ENCODE measurements at regions not wholly inside any gene's neighbourhood (a gene's known extent, or its start where the extent isn't known, plus 50 kb on each side); places are given as distances from the start of the nearest gene placed in this dataset.
A peak's percentile ranks its signal among the peaks of the same experiment; 100 is the strongest.

- no peak for DNase-seq (ENCODE audit: low spot score)
These were observed 165.3 kb downstream of the LTN1 start for GRCh38 chr21:28827422-28827821.

GRCh38 chr21:28826569-28826968 lies 166.1 kb downstream of the LTN1 start:
- no peak for DNase-seq (ENCODE audit: low spot score)

- DNase-seq (ENCODE audit: low spot score) = no peak
These were observed 166.7 kb downstream of the LTN1 start for GRCh38 chr21:28826021-28826420.

- no peak for DNase-seq (ENCODE audit: low spot score)
These were observed 169.2 kb downstream of the LTN1 start for GRCh38 chr21:28823429-28823828.

GRCh38 chr21:28822486-28823335 lies 170.0 kb downstream of the LTN1 start:
- peak; percentile 67 for DNase-seq (ENCODE audit: low spot score)

GRCh38 chr21:28822123-28822399 lies 170.6 kb downstream of the LTN1 start:
- no peak for DNase-seq (ENCODE audit: low spot score)

GRCh38 chr21:28821276-28822122 lies 171.2 kb downstream of the LTN1 start:
- DNase-seq (ENCODE audit: low spot score) = no peak

GRCh38 chr21:28818663-28819278 lies 173.9 kb downstream of the LTN1 start:
- DNase-seq (ENCODE audit: low spot score) = peak; percentile 62

- no peak for DNase-seq (ENCODE audit: low spot score)
These were observed 174.8 kb downstream of the LTN1 start for GRCh38 chr21:28817871-28818270.

- DNase-seq (ENCODE audit: low spot score) = no peak
These were observed 180.8 kb downstream of the LTN1 start for GRCh38 chr21:28811860-28812259.

GRCh38 chr21:28810826-28811524 lies 181.7 kb downstream of the LTN1 start:
- no peak for DNase-seq (ENCODE audit: low spot score)

- DNase-seq (ENCODE audit: low spot score) = peak; percentile 74
These were observed 186.8 kb downstream of the LTN1 start for GRCh38 chr21:28805885-28806284.

GRCh38 chr21:28804089-28804670 lies 188.5 kb downstream of the LTN1 start:
- DNase-seq (ENCODE audit: low spot score) = no peak

GRCh38 chr21:28801906-28802305 lies 190.8 kb downstream of the LTN1 start:
- no peak for DNase-seq (ENCODE audit: low spot score)

- DNase-seq (ENCODE audit: low spot score) = no peak
These were observed 192.8 kb downstream of the LTN1 start for GRCh38 chr21:28799926-28800325.

- peak; percentile 31 for DNase-seq (ENCODE audit: low spot score)
These were observed 193.9 kb downstream of the LTN1 start for GRCh38 chr21:28798798-28799197.

GRCh38 chr21:28795251-28795650 lies 197.4 kb downstream of the LTN1 start:
- DNase-seq (ENCODE audit: low spot score) = no peak

GRCh38 chr21:28794371-28794851 lies 198.3 kb downstream of the LTN1 start:
- no peak for DNase-seq (ENCODE audit: low spot score)

- peak; percentile 43 for DNase-seq (ENCODE audit: low spot score)
These were observed 199.6 kb downstream of the LTN1 start for GRCh38 chr21:28793043-28793442.

- no peak for DNase-seq (ENCODE audit: low spot score)
These were observed 200.9 kb downstream of the LTN1 start for GRCh38 chr21:28791595-28792282.

- no peak for DNase-seq (ENCODE audit: low spot score)
These were observed 202.3 kb downstream of the LTN1 start for GRCh38 chr21:28790335-28790734.
